ENCODE measurements at regions not wholly inside any gene's neighbourhood (a gene's known extent, or its start where the extent isn't known, plus 50 kb on each side); places are given as distances from the start of the nearest gene placed in this dataset.
"Not testable (repeated sequence)": the region's sequence is repeated elsewhere in the genome, so short reads cannot be mapped to it uniquely, and the experiment has no call there.

DNA sequence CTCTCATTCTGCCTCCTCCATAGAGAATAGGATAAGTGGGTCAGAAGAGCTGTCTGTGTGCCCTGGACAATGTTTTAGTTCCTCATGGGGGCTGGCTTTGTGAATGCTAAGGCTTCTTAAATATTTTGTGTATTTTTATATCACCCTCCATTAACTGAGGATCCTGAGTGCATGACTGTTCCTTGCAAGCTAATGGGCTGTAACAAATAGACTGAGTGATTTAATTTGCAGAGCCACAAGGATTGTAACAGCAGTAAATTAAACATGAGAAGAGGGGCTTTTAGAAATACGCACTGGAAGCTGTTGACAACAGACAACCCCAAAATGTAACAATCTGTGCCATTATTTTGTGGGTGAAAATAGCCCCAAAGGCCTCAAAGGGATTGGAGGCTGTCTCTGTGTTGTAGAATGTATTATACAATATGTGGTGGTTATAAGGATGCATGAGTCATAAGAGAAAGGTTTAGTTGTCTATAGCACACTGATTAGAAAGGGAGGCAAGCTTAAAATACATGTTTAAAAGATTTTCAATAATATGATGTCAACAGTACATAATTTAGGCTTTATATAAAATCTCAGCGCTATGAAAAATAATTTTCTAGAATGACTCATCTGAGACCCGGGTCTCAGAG is 152.7 kb upstream of the ACTBL2 start:
- no peak overlapping the region for H3K4me3 ChIP-seq (ENCODE audit: low read length)
- DNase-seq (ENCODE audit: low read depth) = no peak
- TF ChIP-seq, protein P1, sequence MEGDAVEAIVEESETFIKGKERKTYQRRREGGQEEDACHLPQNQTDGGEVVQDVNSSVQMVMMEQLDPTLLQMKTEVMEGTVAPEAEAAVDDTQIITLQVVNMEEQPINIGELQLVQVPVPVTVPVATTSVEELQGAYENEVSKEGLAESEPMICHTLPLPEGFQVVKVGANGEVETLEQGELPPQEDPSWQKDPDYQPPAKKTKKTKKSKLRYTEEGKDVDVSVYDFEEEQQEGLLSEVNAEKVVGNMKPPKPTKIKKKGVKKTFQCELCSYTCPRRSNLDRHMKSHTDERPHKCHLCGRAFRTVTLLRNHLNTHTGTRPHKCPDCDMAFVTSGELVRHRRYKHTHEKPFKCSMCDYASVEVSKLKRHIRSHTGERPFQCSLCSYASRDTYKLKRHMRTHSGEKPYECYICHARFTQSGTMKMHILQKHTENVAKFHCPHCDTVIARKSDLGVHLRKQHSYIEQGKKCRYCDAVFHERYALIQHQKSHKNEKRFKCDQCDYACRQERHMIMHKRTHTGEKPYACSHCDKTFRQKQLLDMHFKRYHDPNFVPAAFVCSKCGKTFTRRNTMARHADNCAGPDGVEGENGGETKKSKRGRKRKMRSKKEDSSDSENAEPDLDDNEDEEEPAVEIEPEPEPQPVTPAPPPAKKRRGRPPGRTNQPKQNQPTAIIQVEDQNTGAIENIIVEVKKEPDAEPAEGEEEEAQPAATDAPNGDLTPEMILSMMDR (conservative IDR thresholded peaks at IDR 0.05; ENCODE audit: low read depth, low read length) = no peak

GRCh38 chr5:57632937-57633336 is 150.3 kb upstream of the ACTBL2 start:
- TF ChIP-seq, protein P1 (conservative IDR thresholded peaks at IDR 0.05; ENCODE audit: low read depth, low read length) = no peak
- H3K4me3 ChIP-seq (ENCODE audit: low read length) = no peak overlapping the region
- no peak for DNase-seq (ENCODE audit: low read depth)

- not testable (repeated sequence) for H3K4me3 ChIP-seq (ENCODE audit: low read length); DNase-seq (ENCODE audit: low read depth)
These were observed 148.5 kb upstream of the ACTBL2 start for GRCh38 chr5:57631139-57631538.

DNA sequence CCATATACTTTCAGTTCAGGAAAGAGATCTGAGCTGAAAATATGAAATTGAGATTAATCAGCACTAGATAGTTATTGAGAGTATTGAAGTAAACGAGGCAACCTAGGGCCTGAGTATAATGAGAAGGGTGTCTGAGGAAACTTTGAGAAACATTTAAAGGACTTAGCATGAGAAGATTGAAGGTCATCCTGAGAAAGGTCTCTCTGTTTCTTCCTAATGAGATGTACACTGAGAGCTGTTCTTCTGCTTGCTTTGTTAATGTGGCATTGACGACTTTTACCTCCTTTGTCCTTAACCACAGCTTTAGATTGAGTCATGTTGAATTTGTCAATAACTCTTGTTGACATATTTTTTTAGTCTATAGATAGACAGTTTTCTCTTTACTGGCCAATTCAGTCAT is 145.1 kb upstream of the ACTBL2 start:
- no peak for DNase-seq (ENCODE audit: low read depth)
- no peak overlapping the region for H3K4me3 ChIP-seq (ENCODE audit: low read length)
- TF ChIP-seq, protein P1 (conservative IDR thresholded peaks at IDR 0.05; ENCODE audit: low read depth, low read length) = no peak

- no peak overlapping the region for H3K4me3 ChIP-seq (ENCODE audit: low read length)
These were observed 144.1 kb upstream of the ACTBL2 start for GRCh38 chr5:57626703-57627102.

GRCh38 chr5:57621624-57622023 is 139.0 kb upstream of the ACTBL2 start:
- DNase-seq (ENCODE audit: low read depth) = no peak
- TF ChIP-seq, protein P1 (conservative IDR thresholded peaks at IDR 0.05; ENCODE audit: low read depth, low read length) = no peak
- H3K4me3 ChIP-seq (ENCODE audit: low read length) = no peak overlapping the region

More at GRCh38 chr5:57626703-57627102, 144.1 kb upstream of the ACTBL2 start:
- TF ChIP-seq, protein P1 (conservative IDR thresholded peaks at IDR 0.05; ENCODE audit: low read depth, low read length) = no peak
- no peak for DNase-seq (ENCODE audit: low read depth)

- TF ChIP-seq, protein P1 (conservative IDR thresholded peaks at IDR 0.05; ENCODE audit: low read depth, low read length) = no peak
- DNase-seq (ENCODE audit: low read depth) = no peak
These were observed 136.3 kb upstream of the ACTBL2 start for GRCh38 chr5:57618767-57619381.

More at GRCh38 chr5:57618767-57619381, 136.3 kb upstream of the ACTBL2 start:
- no peak overlapping the region for H3K4me3 ChIP-seq (ENCODE audit: low read length)

All from retinal pigment epithelial cell (primary cell).